IMR-90 (cell line): ENCODE measurements at regions not wholly inside any gene's neighbourhood (a gene's known extent, or its start where the extent isn't known, plus 50 kb on each side); places are given as distances from the start of the nearest gene placed in this dataset.

ENCODE experiments used
- ATAC-seq: fragments of 200-7000 bp; cut with Tn5 transposase; 2 replicates; pipeline ENCODE4 v1.9.1; 2020; ENCODE audit warnings: low read depth, mild to moderate bottlenecking, moderate library complexity
- BruUV-seq: library from RNA; stranded (reverse); fragments of 400-500 nt; replicated peaks from 2 replicates; lab custom pipeline; 2021; lab: Mats Ljungman, UMichigan
- CTCF ChIA-PET: fragments of 300-600 bp; formaldehyde crosslinking; extraction: SDS; loops from one replicate; lab custom pipeline; 2021; ENCODE audit warnings: antibody characterized with exemption; lab: Yijun Ruan, JAX
- POLR2A ChIA-PET: fragments of 300-600 bp; sonication (Branson Sonifier 250); formaldehyde crosslinking; loops from one replicate; lab custom pipeline; 2022; ENCODE audit warnings: antibody characterized with exemption; ENCODE audit not compliant: unreplicated experiment; lab: Charles Lee
- DNase-seq: peaks from one replicate; pipeline ENCODE4 v3.0.0; 2013
- H2AFZ ChIP-seq: replicated peaks from 2 replicates; pipeline ENCODE3; 2013; ENCODE audit warnings: low read length, mild to moderate bottlenecking; ENCODE audit not compliant: poor library complexity
- H2AK5ac ChIP-seq: 2 replicates; pipeline ENCODE4 v1.6.1; 2013; ENCODE audit warnings: low read depth, low read length, inconsistent platforms
- H2AK9ac ChIP-seq: replicated peaks from 2 replicates; pipeline ENCODE3; 2013; ENCODE audit warnings: mild to moderate bottlenecking, low read depth, low read length, moderate library complexity; ENCODE audit not compliant: poor library complexity
- H2BK120ac ChIP-seq: 2 replicates; pipeline ENCODE4 v1.6.1; 2013; ENCODE audit warnings: low read depth, low read length, inconsistent platforms
- H2BK15ac ChIP-seq: 3 replicates; pipeline ENCODE4 v1.6.1; 2013; ENCODE audit warnings: low read depth, low read length, inconsistent platforms
- H2BK20ac ChIP-seq: 2 replicates; pipeline ENCODE4 v1.6.1; 2013; ENCODE audit warnings: low read depth, mild to moderate bottlenecking, inconsistent platforms, low read length, moderate library complexity
- H2BK5ac ChIP-seq: 2 replicates; pipeline ENCODE4 v1.6.1; 2013; ENCODE audit warnings: mild to moderate bottlenecking, low read depth, low read length, inconsistent platforms; ENCODE audit not compliant: poor library complexity, severe bottlenecking
- H3K14ac ChIP-seq: replicated peaks from 2 replicates; pipeline ENCODE4 v1.6.1; 2013; ENCODE audit warnings: low read depth, low read length, inconsistent platforms
- H3K18ac ChIP-seq: 2 replicates; pipeline ENCODE4 v1.6.1; 2013; ENCODE audit warnings: low read depth, low read length, control low read depth
- H3K23ac ChIP-seq: 2 replicates; pipeline ENCODE4 v1.6.1; 2013; ENCODE audit warnings: low read depth, low read length, inconsistent platforms
- H3K27ac ChIP-seq: 2 replicates; pipeline ENCODE4 v1.5.1; 2013; ENCODE audit warnings: mild to moderate bottlenecking, control low read depth, low read length; ENCODE audit not compliant: insufficient read depth
- H3K27me3 ChIP-seq: 2 replicates; pipeline ENCODE4 v1.6.1; 2013; ENCODE audit warnings: low read length; ENCODE audit not compliant: control insufficient read depth, insufficient read depth
- H3K36me3 ChIP-seq: 2 replicates; pipeline ENCODE4 v1.6.1; 2013; ENCODE audit warnings: low read length, mixed read lengths; ENCODE audit not compliant: control insufficient read depth, insufficient read depth
- H3K4ac ChIP-seq: 2 replicates; pipeline ENCODE4 v1.6.1; 2013; ENCODE audit warnings: low read depth, low read length, inconsistent platforms
- H3K4me1 ChIP-seq: 2 replicates; pipeline ENCODE4 v1.6.1; 2013; ENCODE audit warnings: low read length, mixed read lengths; ENCODE audit not compliant: control insufficient read depth, insufficient read depth
- H3K4me2 ChIP-seq: 2 replicates; pipeline ENCODE4 v1.6.1; 2013; ENCODE audit warnings: low read depth, mild to moderate bottlenecking, control low read depth, low read length, moderate library complexity
- H3K4me3 ChIP-seq: 2 replicates; pipeline ENCODE4 v1.5.1; 2013; ENCODE audit warnings: low read depth, mild to moderate bottlenecking, control low read depth, low read length, moderate library complexity; ENCODE audit not compliant: insufficient read depth
- H3K56ac ChIP-seq: 2 replicates; pipeline ENCODE4 v1.6.1; 2013; ENCODE audit warnings: low read length, inconsistent platforms; ENCODE audit not compliant: insufficient read depth; ENCODE audit errors: extremely low read depth
- H3K79me1 ChIP-seq, 2 experiments: 2 replicates each; pipeline ENCODE4 v1.6.1; 2013; ENCODE audit warnings: low read length in 2 of 2, inconsistent platforms in 1 of 2, low read depth in 1 of 2
- H3K9ac ChIP-seq: 2 replicates; pipeline ENCODE4 v1.6.1; 2013; ENCODE audit warnings: low read depth, low read length, control low read depth
- H3K9me1 ChIP-seq: 2 replicates; pipeline ENCODE4 v1.6.1; 2013; ENCODE audit warnings: low read length, inconsistent platforms; ENCODE audit not compliant: insufficient read depth
- H3K9me3 ChIP-seq: 2 replicates; pipeline ENCODE4 v1.6.1; 2013; ENCODE audit warnings: low read length; ENCODE audit not compliant: control insufficient read depth, insufficient read depth
- H4K20me1 ChIP-seq: 2 replicates; pipeline ENCODE4 v1.6.1; 2013; ENCODE audit warnings: low read length, inconsistent platforms; ENCODE audit not compliant: insufficient read depth
- H4K5ac ChIP-seq: 2 replicates; pipeline ENCODE4 v1.6.1; 2013; ENCODE audit warnings: mild to moderate bottlenecking, low read depth, low read length, control low read depth
- H4K8ac ChIP-seq, 2 experiments: 2 replicates each; pipeline ENCODE4 v1.6.1; 2013; ENCODE audit warnings: low read depth in 2 of 2, low read length in 2 of 2, control low read depth in 1 of 2, inconsistent platforms in 1 of 2
- H4K91ac ChIP-seq: 2 replicates; pipeline ENCODE4 v1.6.1; 2013; ENCODE audit warnings: low read depth, low read length, inconsistent platforms; ENCODE audit not compliant: insufficient read depth
- BHLHE40 ChIP-seq: fragments of 150-350 bp; IDR thresholded peaks from 2 replicates; pipeline ENCODE4 v1.6.1; 2016; ENCODE audit warnings: mild to moderate bottlenecking, low read depth, low read length
- CEBPB ChIP-seq: IDR thresholded peaks from 2 replicates; pipeline ENCODE4 v1.6.1; 2012; ENCODE audit warnings: low read depth, low read length, improper control_type of control experiment
- CHD1 ChIP-seq: IDR thresholded peaks from 2 replicates; pipeline ENCODE4 v1.6.1; 2012; ENCODE audit warnings: low read depth, low read length, improper control_type of control experiment
- CTCF ChIP-seq: conservative IDR thresholded peaks from 2 replicates; pipeline ENCODE4 v1.5.1; 2012; ENCODE audit warnings: mild to moderate bottlenecking, low read depth, low read length, improper control_type of control experiment
- ELK1 ChIP-seq: fragments of 150-350 bp; IDR thresholded peaks from 2 replicates; pipeline ENCODE4 v1.6.1; 2016; ENCODE audit warnings: low read depth, mild to moderate bottlenecking, low read length, moderate library complexity, borderline replicate concordance
- FOS ChIP-seq: fragments of 150-350 bp; IDR thresholded peaks from 2 replicates; pipeline ENCODE4 v1.6.1; 2016; ENCODE audit warnings: low read depth, low read length
- MAZ ChIP-seq: IDR thresholded peaks from 2 replicates; pipeline ENCODE4 v1.6.1; 2012; ENCODE audit warnings: low read depth, mild to moderate bottlenecking, low read length, improper control_type of control experiment, moderate library complexity, borderline replicate concordance
- MXI1 ChIP-seq: IDR thresholded peaks from 2 replicates; pipeline ENCODE4 v1.6.1; 2012; ENCODE audit warnings: low read depth, mild to moderate bottlenecking, low read length, moderate library complexity, borderline replicate concordance
- NFE2L2 ChIP-seq: fragments of 150-350 bp; IDR thresholded peaks from 2 replicates; pipeline ENCODE4 v1.6.1; 2016; ENCODE audit warnings: low read depth, mild to moderate bottlenecking, low read length
- POLR2A ChIP-seq: IDR thresholded peaks from 2 replicates; pipeline ENCODE4 v1.6.1; 2012; ENCODE audit warnings: mild to moderate bottlenecking, low read depth, low read length
- RAD21 ChIP-seq: IDR thresholded peaks from 2 replicates; pipeline ENCODE4 v1.6.1; 2012; ENCODE audit warnings: low read length, improper control_type of control experiment
- RCOR1 ChIP-seq: IDR thresholded peaks from 2 replicates; pipeline ENCODE4 v1.6.1; 2012; ENCODE audit warnings: mild to moderate bottlenecking, low read length, improper control_type of control experiment; ENCODE audit not compliant: insufficient replicate concordance
- RFX5 ChIP-seq: IDR thresholded peaks from 2 replicates; pipeline ENCODE4 v1.8.0; 2012; ENCODE audit warnings: low read depth, mild to moderate bottlenecking, low read length, moderate library complexity
- SMC3 ChIP-seq: fragments of 150-350 bp; IDR thresholded peaks from 2 replicates; pipeline ENCODE4 v1.6.1; 2016; ENCODE audit warnings: low read depth, mild to moderate bottlenecking, antibody characterized with exemption, low read length, moderate library complexity
- USF2 ChIP-seq: fragments of 150-350 bp; IDR thresholded peaks from 2 replicates; pipeline ENCODE4 v1.6.1; 2017; ENCODE audit warnings: mild to moderate bottlenecking, antibody characterized with exemption, low read length, low read depth
- WGBS, 2 experiments: methylation state at CpG; one replicate each; pipeline versions ENCODE4 v1.1.5 to v1.1.7; 2013; ENCODE audit warnings: missing lambda C conversion rate in 2 of 2; ENCODE audit not compliant: insufficient read length in 1 of 2; ENCODE audit errors: extremely low coverage in 2 of 2; 5-methylcytosine and 5-hydroxymethylcytosine counted together
- dilution Hi-C: fragments of 300-500 bp; cut with HindIII; formaldehyde crosslinking; loops from one replicate; pipeline ENCODE4 v1.14.3; 2018; ENCODE audit warnings: low sequenced_read_pairs; ENCODE audit not compliant: unreplicated experiment
- in situ Hi-C: fragments of 300-500 bp; cut with MboI; formaldehyde crosslinking; loops from 3 replicates; pipeline ENCODE4 v1.14.3; 2019; ENCODE audit warnings: low sequenced_read_pairs, inconsistent platforms, mixed read lengths
- intact Hi-C: fragments of 100-400 bp; cut with micrococcal nuclease; formaldehyde crosslinking; loops from 2 replicates; pipeline ENCODE4 v1.10.0; 2022

GRCh38 chr21:27101523-27101922, 134.6 kb upstream of the ADAMTS5 start:
- no peak overlapping the region for H3K18ac ChIP-seq
- no peaks in the 10 kb centered on the region for H3K36me3 ChIP-seq
- no peak overlapping the region for H2AK5ac ChIP-seq
- H2AK9ac ChIP-seq, result no peak overlapping the region
- no peak overlapping the region for H2BK120ac ChIP-seq
- H3K4me1 ChIP-seq, result peaks cover 4% of the 10 kb centered on the region; the same call in 1 of the 2 replicates
- no peaks in the 10 kb centered on the region for H3K79me1 ChIP-seq
- no peak overlapping the region for H3K4me3 ChIP-seq
- no peak overlapping the region for H2BK5ac ChIP-seq
- H3K14ac ChIP-seq, result no peak overlapping the region
- no peak overlapping the region for H3K56ac ChIP-seq
- BruUV-seq, result no TSS peak
- H3K27me3 ChIP-seq, result no peaks in the 10 kb centered on the region
- TF ChIP-seq MXI1, result no peak
- TF ChIP-seq CEBPB, result no peak
- no peak for TF ChIP-seq SMC3
- no peak for TF ChIP-seq FOS
- no peak for TF ChIP-seq NFE2L2
- no peak for TF ChIP-seq MAZ
- no peak for TF ChIP-seq RCOR1
- TF ChIP-seq USF2, result no peak
- no peak for TF ChIP-seq BHLHE40
- TF ChIP-seq RAD21, result no peak
- no peak for TF ChIP-seq ELK1
- TF ChIP-seq CTCF, result no peak
- TF ChIP-seq RFX5, result no peak
- no peak for TF ChIP-seq CHD1
- TF ChIP-seq POLR2A, result no peak
- no peaks in the 10 kb centered on the region for H4K20me1 ChIP-seq
- no CpG with 5 or more reads among the region's 1 CpG for WGBS, 2 experiments
- H3K4ac ChIP-seq, result no peak overlapping the region
- H3K9ac ChIP-seq, result no peak overlapping the region
- POLR2A ChIA-PET, result no interaction called here
- DNase-seq (no peak), ATAC-seq (no peak)
- H2AFZ ChIP-seq, result no peak overlapping the region
- in situ Hi-C loops, result no loop called here
- no peak overlapping the region for H3K23ac ChIP-seq
- no peak overlapping the region for H2BK20ac ChIP-seq
- no peak overlapping the region for H4K91ac ChIP-seq
- dilution Hi-C loops, result no loop called here
- no peak overlapping the region for H2BK15ac ChIP-seq
- H4K5ac ChIP-seq, result no peak overlapping the region
- intact Hi-C loops, result no loop called here
- H3K4me2 ChIP-seq, result no peak overlapping the region
- no peaks in the 10 kb centered on the region for H3K9me1 ChIP-seq
- no peaks in the 10 kb centered on the region for H3K9me3 ChIP-seq
- CTCF ChIA-PET, result interaction anchor here (0.6 kb wide), 1 partner anchor 408 kb away, joined by 3 read pairs; no protein-coding TSS in a partner anchor
- no peak overlapping the region for H4K8ac ChIP-seq
- H3K27ac ChIP-seq, result no peak overlapping the region
